ENCODE measurements at regions not wholly inside any gene's neighbourhood (a gene's known extent, or its start where the extent isn't known, plus 50 kb on each side); places are given as distances from the start of the nearest gene placed in this dataset.

GRCh38 chrX:117508021-117508420, 608.6 kb downstream of the KLHL13 start:
- H3K9me3 ChIP-seq (ENCODE audit: control extremely low read depth in 1 of 5, control insufficient read depth in 4 of 5, insufficient read depth in 2 of 5, low read depth in 1 of 5, low read length in 4 of 5): no peaks in the 10 kb centered on the region
- no peak overlapping the region for H3K4me3 ChIP-seq (ENCODE audit: control insufficient read depth in 1 of 7, extremely low read depth in 1 of 7, insufficient read depth in 4 of 7, low read depth in 2 of 7, low read length in 6 of 7)
- ChIA-PET POLR2A (no interaction called here), CTCF (no interaction called here)
- no peaks in the 10 kb centered on the region for H3K4me1 ChIP-seq (ENCODE audit: control extremely low read depth in 1 of 4, control insufficient read depth in 4 of 4, insufficient read depth in 4 of 4, low read length in 3 of 4)
- no peaks in the 10 kb centered on the region for H3K36me3 ChIP-seq (ENCODE audit: control insufficient read depth in 4 of 4, insufficient read depth in 4 of 4, low read length in 3 of 4)
- DNase-seq: no peak
- WGBS (ENCODE audit: insufficient coverage): no CpG with 5 or more reads among the region's 2 CpGs
- no peak overlapping the region for H3K27ac ChIP-seq (ENCODE audit: insufficient read depth in 1 of 2, low read depth in 1 of 2, low read length in 2 of 2, poor library complexity in 1 of 2, severe bottlenecking in 2 of 2)
- no peaks in the 10 kb centered on the region for H3K27me3 ChIP-seq (replicated peaks in 2 of 5; ENCODE audit: control insufficient read depth in 4 of 5, insufficient read depth in 5 of 5, low read length in 4 of 5)

- peaks cover 0 to 1% (median 0%) of the 10 kb centered on the region in 5 experiments for H3K9me3 ChIP-seq (ENCODE audit: control extremely low read depth in 1 of 5, control insufficient read depth in 4 of 5, insufficient read depth in 2 of 5, low read depth in 1 of 5, low read length in 4 of 5)
- H3K36me3 ChIP-seq (ENCODE audit: control insufficient read depth in 4 of 4, insufficient read depth in 4 of 4, low read length in 3 of 4): no peaks in the 10 kb centered on the region
- H3K27me3 ChIP-seq (replicated peaks in 2 of 5; ENCODE audit: control insufficient read depth in 4 of 5, insufficient read depth in 5 of 5, low read length in 4 of 5): no peaks in the 10 kb centered on the region
- ChIA-PET POLR2A (no interaction called here), CTCF (no interaction called here)
- WGBS (ENCODE audit: insufficient coverage): 63% methylated on average over 1 of the region's 1 CpG
- no peak overlapping the region for H3K27ac ChIP-seq (ENCODE audit: insufficient read depth in 1 of 2, low read depth in 1 of 2, low read length in 2 of 2, poor library complexity in 1 of 2, severe bottlenecking in 2 of 2)
- no peak overlapping the region for H3K4me3 ChIP-seq (ENCODE audit: control insufficient read depth in 1 of 7, extremely low read depth in 1 of 7, insufficient read depth in 4 of 7, low read depth in 2 of 7, low read length in 6 of 7)
- no peaks in the 10 kb centered on the region for H3K4me1 ChIP-seq (ENCODE audit: control extremely low read depth in 1 of 4, control insufficient read depth in 4 of 4, insufficient read depth in 4 of 4, low read length in 3 of 4)
- no peak for DNase-seq
Observed at GRCh38 chrX:117487421-117487820, 629.2 kb downstream of the KLHL13 start.

- Histone ChIP-seq H3K27ac (ENCODE audit: insufficient read depth in 1 of 2, low read depth in 1 of 2, low read length in 2 of 2, poor library complexity in 1 of 2, severe bottlenecking in 2 of 2) (no peak overlapping the region), H3K9me3 (ENCODE audit: control extremely low read depth in 1 of 5, control insufficient read depth in 4 of 5, insufficient read depth in 2 of 5, low read depth in 1 of 5, low read length in 4 of 5) (no peaks in the 10 kb centered on the region), H3K4me3 (ENCODE audit: control insufficient read depth in 1 of 7, extremely low read depth in 1 of 7, insufficient read depth in 4 of 7, low read depth in 2 of 7, low read length in 6 of 7) (no peak overlapping the region), H3K36me3 (ENCODE audit: control insufficient read depth in 4 of 4, insufficient read depth in 4 of 4, low read length in 3 of 4) (no peaks in the 10 kb centered on the region), H3K4me1 (ENCODE audit: control extremely low read depth in 1 of 4, control insufficient read depth in 4 of 4, insufficient read depth in 4 of 4, low read length in 3 of 4) (no peaks in the 10 kb centered on the region), H3K27me3 (replicated peaks in 2 of 5; ENCODE audit: control insufficient read depth in 4 of 5, insufficient read depth in 5 of 5, low read length in 4 of 5) (no peaks in the 10 kb centered on the region)
- ChIA-PET POLR2A (no interaction called here), CTCF (no interaction called here)
- DNase-seq: no peak
- WGBS (ENCODE audit: insufficient coverage): 93% methylated on average over 6 of the region's 6 CpGs
Observed at GRCh38 chrX:117483950-117484349, 632.7 kb downstream of the KLHL13 start.

- no peak for DNase-seq
- 100% methylated on average over 1 of the region's 1 CpG for WGBS (ENCODE audit: insufficient coverage)
- Histone ChIP-seq H3K27ac (ENCODE audit: insufficient read depth in 1 of 2, low read depth in 1 of 2, low read length in 2 of 2, poor library complexity in 1 of 2, severe bottlenecking in 2 of 2) (no peak overlapping the region), H3K27me3 (replicated peaks in 2 of 5; ENCODE audit: control insufficient read depth in 4 of 5, insufficient read depth in 5 of 5, low read length in 4 of 5) (no peaks in the 10 kb centered on the region), H3K4me3 (ENCODE audit: control insufficient read depth in 1 of 7, extremely low read depth in 1 of 7, insufficient read depth in 4 of 7, low read depth in 2 of 7, low read length in 6 of 7) (no peak overlapping the region), H3K9me3 (ENCODE audit: control extremely low read depth in 1 of 5, control insufficient read depth in 4 of 5, insufficient read depth in 2 of 5, low read depth in 1 of 5, low read length in 4 of 5) (no peaks in the 10 kb centered on the region), H3K4me1 (ENCODE audit: control extremely low read depth in 1 of 4, control insufficient read depth in 4 of 4, insufficient read depth in 4 of 4, low read length in 3 of 4) (no peaks in the 10 kb centered on the region), H3K36me3 (ENCODE audit: control insufficient read depth in 4 of 4, insufficient read depth in 4 of 4, low read length in 3 of 4) (no peaks in the 10 kb centered on the region)
- POLR2A ChIA-PET: no interaction called here
- CTCF ChIA-PET: no interaction called here
Observed at GRCh38 chrX:117458243-117458968, 658.2 kb downstream of the KLHL13 start.

GRCh38 chrX:117455787-117456186, 660.8 kb downstream of the KLHL13 start:
- 96% methylated on average over 2 of the region's 3 CpGs for WGBS (ENCODE audit: insufficient coverage)
- Histone ChIP-seq H3K27ac (ENCODE audit: insufficient read depth in 1 of 2, low read depth in 1 of 2, low read length in 2 of 2, poor library complexity in 1 of 2, severe bottlenecking in 2 of 2) (no peak overlapping the region), H3K27me3 (replicated peaks in 2 of 5; ENCODE audit: control insufficient read depth in 4 of 5, insufficient read depth in 5 of 5, low read length in 4 of 5) (no peaks in the 10 kb centered on the region), H3K9me3 (ENCODE audit: control extremely low read depth in 1 of 5, control insufficient read depth in 4 of 5, insufficient read depth in 2 of 5, low read depth in 1 of 5, low read length in 4 of 5) (no peaks in the 10 kb centered on the region), H3K4me1 (ENCODE audit: control extremely low read depth in 1 of 4, control insufficient read depth in 4 of 4, insufficient read depth in 4 of 4, low read length in 3 of 4) (no peaks in the 10 kb centered on the region), H3K36me3 (ENCODE audit: control insufficient read depth in 4 of 4, insufficient read depth in 4 of 4, low read length in 3 of 4) (no peaks in the 10 kb centered on the region), H3K4me3 (ENCODE audit: control insufficient read depth in 1 of 7, extremely low read depth in 1 of 7, insufficient read depth in 4 of 7, low read depth in 2 of 7, low read length in 6 of 7) (no peak overlapping the region)
- CTCF ChIA-PET: no interaction called here
- POLR2A ChIA-PET: no interaction called here
- no peak for DNase-seq

GRCh38 chrX:117429501-117429900, 687.1 kb downstream of the KLHL13 start:
- Histone ChIP-seq H3K4me1 (ENCODE audit: control extremely low read depth in 1 of 4, control insufficient read depth in 4 of 4, insufficient read depth in 4 of 4, low read length in 3 of 4) (no peaks in the 10 kb centered on the region), H3K27me3 (replicated peaks in 2 of 5; ENCODE audit: control insufficient read depth in 4 of 5, insufficient read depth in 5 of 5, low read length in 4 of 5) (no peaks in the 10 kb centered on the region), H3K4me3 (ENCODE audit: control insufficient read depth in 1 of 7, extremely low read depth in 1 of 7, insufficient read depth in 4 of 7, low read depth in 2 of 7, low read length in 6 of 7) (no peak overlapping the region), H3K9me3 (ENCODE audit: control extremely low read depth in 1 of 5, control insufficient read depth in 4 of 5, insufficient read depth in 2 of 5, low read depth in 1 of 5, low read length in 4 of 5) (no peaks in the 10 kb centered on the region), H3K27ac (ENCODE audit: insufficient read depth in 1 of 2, low read depth in 1 of 2, low read length in 2 of 2, poor library complexity in 1 of 2, severe bottlenecking in 2 of 2) (no peak overlapping the region), H3K36me3 (ENCODE audit: control insufficient read depth in 4 of 4, insufficient read depth in 4 of 4, low read length in 3 of 4) (no peaks in the 10 kb centered on the region)
- no peak for DNase-seq
- no CpG with 5 or more reads among the region's 2 CpGs for WGBS (ENCODE audit: insufficient coverage)
- ChIA-PET CTCF (no interaction called here), POLR2A (no interaction called here)

- no peaks in the 10 kb centered on the region for H3K4me1 ChIP-seq (ENCODE audit: control extremely low read depth in 1 of 4, control insufficient read depth in 4 of 4, insufficient read depth in 4 of 4, low read length in 3 of 4)
- no peak overlapping the region for H3K4me3 ChIP-seq (ENCODE audit: control insufficient read depth in 1 of 7, extremely low read depth in 1 of 7, insufficient read depth in 4 of 7, low read depth in 2 of 7, low read length in 6 of 7)
- H3K27me3 ChIP-seq (replicated peaks in 2 of 5; ENCODE audit: control insufficient read depth in 4 of 5, insufficient read depth in 5 of 5, low read length in 4 of 5): no peaks in the 10 kb centered on the region
- CTCF ChIA-PET: no interaction called here
- DNase-seq: no peak
- 83% methylated on average over 1 of the region's 4 CpGs for WGBS (ENCODE audit: insufficient coverage)
- POLR2A ChIA-PET: no interaction called here
- H3K9me3 ChIP-seq (ENCODE audit: control extremely low read depth in 1 of 5, control insufficient read depth in 4 of 5, insufficient read depth in 2 of 5, low read depth in 1 of 5, low read length in 4 of 5): no peaks in the 10 kb centered on the region
- H3K27ac ChIP-seq (ENCODE audit: insufficient read depth in 1 of 2, low read depth in 1 of 2, low read length in 2 of 2, poor library complexity in 1 of 2, severe bottlenecking in 2 of 2): no peak overlapping the region
- no peaks in the 10 kb centered on the region for H3K36me3 ChIP-seq (ENCODE audit: control insufficient read depth in 4 of 4, insufficient read depth in 4 of 4, low read length in 3 of 4)
Observed at GRCh38 chrX:117407449-117408150, 709.0 kb downstream of the KLHL13 start.
